ENCODE measurements at regions not wholly inside any gene's neighbourhood (a gene's known extent, or its start where the extent isn't known, plus 50 kb on each side); places are given as distances from the start of the nearest gene placed in this dataset.

DNA sequence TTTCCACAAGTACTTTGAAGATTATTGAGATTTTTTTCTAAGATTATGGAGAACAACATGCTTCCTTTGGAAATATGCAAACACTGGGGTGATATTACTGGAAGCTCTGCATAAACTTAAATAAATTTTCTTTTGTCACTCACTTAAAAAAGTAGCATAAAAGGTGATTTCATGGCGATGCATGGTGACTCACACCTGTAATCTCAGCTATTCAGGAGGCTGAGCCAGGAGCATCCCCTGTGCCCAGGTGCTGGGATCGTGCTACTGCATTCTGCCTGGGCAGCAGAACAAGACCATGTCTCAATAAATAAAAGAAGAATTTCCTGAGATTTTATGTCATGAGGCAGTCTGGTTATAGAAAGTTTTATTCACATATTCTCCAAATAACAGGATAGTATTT is 679.1 kb upstream of the CDH2 start:
- H3K27me3 ChIP-seq (replicated peaks): peaks cover 4% of the 10 kb centered on the region
- no peaks in the 10 kb centered on the region; the same call in 1 of the 2 replicates for H3K9me3 ChIP-seq (replicated peaks)
- DNase-seq (ENCODE audit: low read depth in 1 of 2, low spot score in 2 of 2): no peak
- no peaks in the 10 kb centered on the region for H3K4me1 ChIP-seq (replicated peaks)
- H3K27ac ChIP-seq: no peak overlapping the region
- H3K36me3 ChIP-seq: no peaks in the 10 kb centered on the region
- H3K4me3 ChIP-seq: no peak overlapping the region

DNA sequence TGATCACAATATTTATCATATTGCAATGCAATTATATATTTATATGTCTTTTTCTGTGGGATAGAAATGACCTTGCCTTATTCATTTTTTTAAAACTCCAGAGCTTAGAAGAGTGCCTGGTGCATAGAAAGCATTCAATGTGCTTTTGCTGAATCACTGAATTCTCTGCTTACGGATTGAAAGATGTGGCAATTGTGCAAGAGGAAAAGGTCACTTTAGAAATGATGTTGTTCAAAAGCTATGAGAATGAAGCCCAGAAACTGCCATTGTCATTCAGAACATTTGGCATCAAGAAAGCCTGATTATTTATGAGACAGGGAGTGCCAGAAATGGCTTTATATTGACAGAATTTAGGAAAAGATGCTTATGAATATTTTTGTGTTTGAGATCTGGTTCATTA is 678.6 kb upstream of the CDH2 start:
- DNase-seq (ENCODE audit: low read depth in 1 of 2, low spot score in 2 of 2): no peak
- Histone ChIP-seq H3K36me3 (no peaks in the 10 kb centered on the region), H3K27me3 (replicated peaks) (peaks cover 4% of the 10 kb centered on the region), H3K4me1 (replicated peaks) (no peaks in the 10 kb centered on the region), H3K4me3 (no peak overlapping the region), H3K27ac (no peak overlapping the region), H3K9me3 (replicated peaks) (no peaks in the 10 kb centered on the region; the same call in 1 of the 2 replicates)

DNA sequence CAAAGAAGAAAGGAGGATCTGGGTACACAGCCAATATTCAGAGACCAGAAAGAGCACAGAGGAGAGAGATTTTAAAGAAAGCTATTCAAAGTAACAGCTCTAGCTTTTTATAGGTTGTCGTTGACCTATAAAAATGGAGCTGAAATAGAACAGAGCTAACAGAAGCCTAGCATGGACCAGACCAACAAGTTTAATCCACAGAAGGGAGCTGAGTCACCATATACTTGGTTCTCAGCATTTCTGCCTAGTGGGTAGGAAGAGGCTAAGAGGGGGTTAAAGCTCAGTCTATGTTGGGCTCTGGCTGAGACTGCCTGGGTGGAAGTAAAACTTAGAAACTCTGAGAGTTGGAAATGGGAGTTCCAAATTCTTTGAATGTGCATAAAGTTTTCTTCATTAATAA is 678.0 kb upstream of the CDH2 start:
- Histone ChIP-seq H3K27me3 (replicated peaks) (peaks cover 4% of the 10 kb centered on the region), H3K27ac (no peak overlapping the region)
- no peak for DNase-seq (ENCODE audit: low read depth in 1 of 2, low spot score in 2 of 2)

DNA sequence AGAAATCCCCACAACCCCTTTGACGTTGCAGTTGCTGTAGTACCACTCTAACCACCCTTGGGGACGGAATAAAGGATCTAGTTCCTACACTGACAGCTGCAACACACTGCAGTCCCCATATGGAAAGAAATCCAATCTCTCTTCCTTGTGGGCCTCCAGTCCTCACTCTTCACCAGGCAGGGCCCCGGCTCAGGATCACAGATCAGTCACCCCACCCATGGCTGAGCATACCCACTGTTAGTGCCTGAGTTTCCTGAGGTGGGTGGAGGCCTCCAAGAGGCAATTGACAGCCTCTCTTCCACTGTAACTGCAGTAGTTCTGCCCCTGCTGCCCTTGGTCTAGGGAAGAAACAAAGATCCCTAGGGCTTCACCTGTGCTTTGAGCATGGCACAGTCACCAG is 670.0 kb upstream of the CDH2 start:
- no peaks in the 10 kb centered on the region; the same call in 1 of the 2 replicates for H3K27me3 ChIP-seq (replicated peaks)
- H3K27ac ChIP-seq: no peak overlapping the region
- no peaks in the 10 kb centered on the region for H3K36me3 ChIP-seq
- H3K4me1 ChIP-seq (replicated peaks): no peaks in the 10 kb centered on the region
- no peaks in the 10 kb centered on the region; the same call in 1 of the 2 replicates for H3K9me3 ChIP-seq (replicated peaks)
- H3K4me3 ChIP-seq: no peak overlapping the region
- no peak for DNase-seq (ENCODE audit: low read depth in 1 of 2, low spot score in 2 of 2)

More for the DNA sequence above, 678.0 kb upstream of the CDH2 start:
- Histone ChIP-seq H3K4me1 (replicated peaks) (no peaks in the 10 kb centered on the region), H3K4me3 (no peak overlapping the region), H3K36me3 (no peaks in the 10 kb centered on the region), H3K9me3 (replicated peaks) (no peaks in the 10 kb centered on the region; the same call in 1 of the 2 replicates)

DNA sequence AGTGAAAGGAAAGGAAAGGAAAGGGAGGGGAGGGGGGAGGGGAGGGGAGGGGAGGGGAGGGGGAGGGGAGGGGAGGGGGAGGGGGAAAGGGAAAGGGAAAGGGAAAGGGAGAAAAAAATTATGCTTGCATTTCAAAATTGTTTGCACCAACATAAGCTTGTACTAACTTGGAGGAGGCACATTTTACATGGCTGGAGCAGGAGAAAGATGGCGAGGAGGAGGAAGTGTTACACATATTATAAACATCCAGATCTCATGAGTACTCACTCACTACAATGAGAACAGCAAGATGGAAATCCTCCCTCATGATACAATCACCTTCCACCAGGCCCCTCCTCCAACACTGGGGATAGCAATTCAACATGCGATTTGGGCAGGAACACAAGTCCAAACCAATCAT is 660.2 kb upstream of the CDH2 start:
- Histone ChIP-seq H3K4me1 (replicated peaks) (no peaks in the 10 kb centered on the region; the same call in 1 of the 2 replicates), H3K9me3 (replicated peaks) (no peaks in the 10 kb centered on the region; the same call in 1 of the 2 replicates), H3K4me3 (no peak overlapping the region), H3K27me3 (replicated peaks) (no peaks in the 10 kb centered on the region), H3K27ac (no peak overlapping the region), H3K36me3 (no peaks in the 10 kb centered on the region)
- DNase-seq (ENCODE audit: low read depth in 1 of 2, low spot score in 2 of 2): no peak

DNA sequence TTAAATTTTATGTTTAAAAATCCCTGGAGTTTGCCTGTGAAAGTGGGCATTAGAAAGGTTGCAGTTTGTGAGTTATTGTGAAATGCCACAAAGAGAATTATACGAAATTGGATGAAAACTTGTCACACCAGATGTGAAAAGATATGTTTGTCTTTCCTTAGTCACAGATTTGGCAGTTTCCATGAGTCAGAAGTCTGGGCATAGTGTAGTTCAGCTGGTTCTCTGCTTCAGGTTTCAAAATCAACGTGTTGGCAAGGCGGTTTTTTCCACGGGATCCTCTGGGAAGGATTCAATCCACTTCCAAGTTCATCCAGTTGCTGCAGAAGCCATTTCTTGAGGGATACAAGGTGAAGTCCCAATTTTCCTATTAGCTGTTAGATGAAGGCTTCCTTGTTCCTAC is 658.0 kb upstream of the CDH2 start:
- no peaks in the 10 kb centered on the region for H3K36me3 ChIP-seq
- no peaks in the 10 kb centered on the region; the same call in 1 of the 2 replicates for H3K4me1 ChIP-seq (replicated peaks)
- H3K27ac ChIP-seq: no peak overlapping the region

DNA sequence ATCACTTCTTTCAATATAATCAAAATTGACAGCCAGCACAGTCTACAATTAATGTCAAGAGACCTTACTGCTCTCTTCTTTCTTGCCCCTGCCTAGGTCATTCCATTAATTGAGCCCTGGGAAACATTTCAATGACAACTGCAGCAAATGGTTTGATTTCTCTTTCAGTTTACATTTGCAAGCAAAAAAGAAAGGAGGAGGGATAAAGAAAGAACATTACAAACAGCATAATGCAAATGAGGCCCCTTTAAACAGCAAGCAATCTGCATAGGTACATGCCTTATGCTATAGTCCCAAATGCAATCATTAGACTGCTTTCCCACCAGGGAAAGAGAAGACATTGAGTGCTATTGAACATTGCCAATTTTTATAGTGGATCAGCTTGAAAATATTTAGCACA is 655.0 kb upstream of the CDH2 start:
- no peaks in the 10 kb centered on the region for H3K27me3 ChIP-seq (replicated peaks)
- H3K9me3 ChIP-seq (replicated peaks): no peaks in the 10 kb centered on the region
- no peak overlapping the region for H3K4me3 ChIP-seq

More for the DNA sequence above, 658.0 kb upstream of the CDH2 start:
- Histone ChIP-seq H3K4me3 (no peak overlapping the region), H3K27me3 (replicated peaks) (no peaks in the 10 kb centered on the region), H3K9me3 (replicated peaks) (no peaks in the 10 kb centered on the region)
- DNase-seq (ENCODE audit: low read depth in 1 of 2, low spot score in 2 of 2): no peak

DNA sequence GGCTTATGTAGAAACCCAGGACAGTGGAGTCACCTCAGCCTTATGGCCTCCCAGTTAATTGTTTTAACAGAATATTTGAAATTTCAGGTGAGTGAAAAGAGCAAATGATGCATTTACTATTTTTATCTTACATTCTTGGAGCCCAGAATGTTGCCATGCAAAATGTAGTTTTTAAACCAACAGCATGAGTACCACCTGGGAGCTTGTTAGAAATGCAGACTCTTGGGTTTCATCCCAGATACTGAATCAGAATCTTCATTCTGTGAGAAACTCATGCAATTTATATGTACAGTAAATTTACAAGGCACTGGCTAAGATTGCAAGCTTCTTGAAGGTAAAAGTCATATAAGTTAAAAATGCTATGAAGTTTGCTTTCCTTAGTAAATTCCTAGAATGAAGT is 654.5 kb upstream of the CDH2 start:
- Histone ChIP-seq H3K27me3 (replicated peaks) (no peaks in the 10 kb centered on the region), H3K27ac (no peak overlapping the region), H3K36me3 (no peaks in the 10 kb centered on the region), H3K4me3 (no peak overlapping the region), H3K9me3 (replicated peaks) (no peaks in the 10 kb centered on the region), H3K4me1 (replicated peaks) (no peaks in the 10 kb centered on the region; the same call in 1 of the 2 replicates)
- DNase-seq (ENCODE audit: low read depth in 1 of 2, low spot score in 2 of 2): no peak

More for the DNA sequence above, 655.0 kb upstream of the CDH2 start:
- Histone ChIP-seq H3K27ac (no peak overlapping the region), H3K4me1 (replicated peaks) (no peaks in the 10 kb centered on the region; the same call in 1 of the 2 replicates), H3K36me3 (no peaks in the 10 kb centered on the region)
- no peak for DNase-seq (ENCODE audit: low read depth in 1 of 2, low spot score in 2 of 2)

DNA sequence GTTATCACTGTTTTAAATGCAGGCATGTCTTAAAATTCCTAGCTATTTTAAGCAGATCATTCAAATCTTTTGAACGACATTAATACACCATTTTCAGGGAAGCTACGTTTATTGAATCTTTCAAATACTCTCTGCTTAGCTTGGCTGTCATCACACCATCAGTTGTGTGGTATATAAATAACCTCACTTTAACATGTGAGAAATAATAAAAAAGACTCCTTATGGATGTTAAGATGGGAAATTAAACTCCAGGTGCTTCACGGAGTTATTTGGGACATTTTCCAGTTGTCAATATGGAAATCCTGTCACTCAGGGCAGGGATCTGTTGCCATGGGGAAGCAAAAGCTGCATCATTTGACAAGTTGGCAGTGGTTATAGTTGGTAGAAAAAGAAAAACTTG is 649.2 kb upstream of the CDH2 start:
- no peak overlapping the region for H3K4me3 ChIP-seq
- no peaks in the 10 kb centered on the region for H3K27me3 ChIP-seq (replicated peaks)
- no peak overlapping the region for H3K27ac ChIP-seq
- no peak for DNase-seq (ENCODE audit: low read depth in 1 of 2, low spot score in 2 of 2)
- no peaks in the 10 kb centered on the region for H3K9me3 ChIP-seq (replicated peaks)
- H3K4me1 ChIP-seq (replicated peaks): no peaks in the 10 kb centered on the region
- no peaks in the 10 kb centered on the region for H3K36me3 ChIP-seq

DNA sequence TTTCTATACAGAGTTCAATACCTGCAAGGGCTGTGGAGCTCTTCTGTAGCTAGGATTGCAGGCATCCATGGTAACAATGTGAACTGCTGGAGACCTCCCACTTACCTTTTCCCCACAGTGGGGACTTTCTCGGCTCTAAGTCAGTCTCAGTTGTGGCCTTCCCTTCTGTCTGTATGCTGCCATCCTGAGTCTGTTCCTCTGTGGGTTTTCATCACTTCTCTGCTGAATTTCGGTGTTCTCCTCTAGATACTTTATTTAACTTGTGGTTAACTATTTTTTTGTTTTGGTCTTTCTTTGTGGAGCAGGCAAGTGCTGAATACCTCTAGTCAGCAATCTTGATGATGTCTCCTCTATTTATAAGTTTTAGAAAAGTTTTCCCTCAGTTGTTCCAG is 647.2 kb upstream of the CDH2 start:
- Histone ChIP-seq H3K4me3 (no peak overlapping the region), H3K27ac (no peak overlapping the region), H3K9me3 (replicated peaks) (no peaks in the 10 kb centered on the region), H3K4me1 (replicated peaks) (no peaks in the 10 kb centered on the region), H3K27me3 (replicated peaks) (no peaks in the 10 kb centered on the region), H3K36me3 (no peaks in the 10 kb centered on the region)
- DNase-seq (ENCODE audit: low read depth in 1 of 2, low spot score in 2 of 2): no peak

DNA sequence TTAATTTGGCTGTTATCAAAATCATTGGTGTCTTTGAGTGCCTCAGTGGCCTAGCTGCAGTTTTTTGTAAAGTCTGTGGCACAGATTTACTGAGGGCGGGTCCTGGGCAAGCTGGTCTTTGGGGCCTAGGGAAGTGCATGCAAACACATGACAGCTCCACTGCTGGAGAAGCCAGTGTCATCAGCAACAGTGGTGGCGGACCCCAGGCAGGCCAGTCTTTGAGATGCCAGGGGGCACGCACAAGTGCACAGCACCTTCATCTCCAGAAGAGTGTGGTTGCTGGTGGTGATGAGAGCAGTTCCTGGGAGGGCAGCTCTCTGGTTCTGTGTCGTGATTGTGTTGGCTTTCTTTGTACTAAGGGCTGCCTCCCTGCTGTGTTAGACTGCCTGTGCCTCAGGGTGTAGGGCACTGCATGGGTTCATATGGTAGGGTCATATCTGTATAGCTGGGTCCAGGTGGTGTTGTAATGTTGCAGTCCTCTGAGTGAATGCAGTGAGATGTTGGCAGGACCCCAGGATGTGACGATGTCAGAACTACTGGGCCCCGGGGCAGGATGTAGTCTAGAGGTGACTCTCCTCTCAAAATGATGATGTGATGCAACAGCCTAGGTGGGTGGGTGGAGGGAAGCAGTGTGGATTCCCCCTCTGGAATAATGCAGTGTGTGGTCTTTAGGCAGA is 646.7 kb upstream of the CDH2 start:
- Histone ChIP-seq H3K27ac (no peak overlapping the region), H3K4me1 (replicated peaks) (no peaks in the 10 kb centered on the region), H3K9me3 (replicated peaks) (no peaks in the 10 kb centered on the region), H3K4me3 (no peak overlapping the region), H3K36me3 (no peaks in the 10 kb centered on the region), H3K27me3 (replicated peaks) (no peaks in the 10 kb centered on the region)
- DNase-seq (ENCODE audit: low read depth in 1 of 2, low spot score in 2 of 2): no peak

DNA sequence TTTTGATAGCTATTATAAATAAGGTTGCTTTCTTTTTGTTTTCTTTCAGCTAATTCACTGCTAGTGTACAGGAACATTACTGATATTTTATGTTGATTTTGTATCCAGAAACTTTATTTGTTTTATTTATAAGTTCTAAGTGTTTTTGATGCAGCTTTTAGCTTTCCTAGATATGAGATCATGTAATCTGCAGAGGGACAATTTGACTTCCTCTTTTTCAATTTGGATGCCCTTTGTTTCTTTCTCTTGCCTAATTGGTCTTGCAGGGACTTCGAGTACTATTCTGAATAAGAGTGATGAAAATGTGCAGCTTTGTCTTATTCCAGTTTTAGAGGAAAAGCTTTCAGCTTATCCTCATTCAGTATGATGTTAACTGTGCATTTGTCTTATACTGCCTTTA is 643.4 kb upstream of the CDH2 start:
- H3K4me3 ChIP-seq: no peak overlapping the region
- H3K4me1 ChIP-seq (replicated peaks): no peaks in the 10 kb centered on the region
- no peak for DNase-seq (ENCODE audit: low read depth in 1 of 2, low spot score in 2 of 2)
- no peak overlapping the region for H3K27ac ChIP-seq
- H3K27me3 ChIP-seq (replicated peaks): no peaks in the 10 kb centered on the region
- H3K9me3 ChIP-seq (replicated peaks): no peaks in the 10 kb centered on the region
- H3K36me3 ChIP-seq: no peaks in the 10 kb centered on the region

DNA sequence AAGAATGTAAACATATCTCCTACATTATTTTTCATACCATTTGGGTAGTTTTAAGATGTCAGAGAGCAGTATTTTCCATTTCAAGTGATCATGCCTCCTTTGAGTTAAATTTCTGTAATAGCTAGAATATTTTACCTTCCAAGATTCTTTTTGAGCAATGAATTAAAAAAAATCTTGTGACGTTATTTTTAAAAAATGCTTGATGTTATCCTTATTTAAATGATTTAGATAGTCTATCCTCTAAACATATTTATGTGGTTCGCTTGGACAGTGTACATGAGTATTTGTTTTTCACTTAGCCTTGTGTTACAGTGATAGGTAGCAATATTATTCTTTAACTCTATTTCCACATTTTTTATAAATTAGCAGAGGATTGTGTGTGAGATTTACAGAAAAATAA is 639.2 kb upstream of the CDH2 start:
- H3K36me3 ChIP-seq: no peaks in the 10 kb centered on the region
- H3K4me3 ChIP-seq: no peak overlapping the region
- H3K4me1 ChIP-seq (replicated peaks): no peaks in the 10 kb centered on the region
- no peaks in the 10 kb centered on the region for H3K9me3 ChIP-seq (replicated peaks)
- no peaks in the 10 kb centered on the region for H3K27me3 ChIP-seq (replicated peaks)
- no peak for DNase-seq (ENCODE audit: low read depth in 1 of 2, low spot score in 2 of 2)
- H3K27ac ChIP-seq: no peak overlapping the region

DNA sequence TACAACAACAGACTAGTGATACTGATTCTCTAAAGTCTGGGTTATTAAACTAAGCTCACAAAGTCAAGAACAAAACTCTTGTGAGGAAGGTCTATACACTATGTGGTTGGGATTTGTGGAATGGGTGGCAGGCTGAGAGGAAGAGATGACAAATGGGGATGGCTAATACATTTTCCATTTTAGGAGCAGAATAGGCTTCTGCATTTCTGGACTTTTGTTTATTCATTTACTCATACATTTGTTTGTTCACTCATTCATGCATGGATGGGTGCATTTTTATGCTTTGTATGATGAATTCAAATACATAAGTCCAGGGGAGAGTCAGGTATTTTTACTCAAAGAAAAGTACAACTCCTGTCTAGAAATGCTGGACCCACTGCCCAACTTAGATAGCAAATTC is 637.4 kb upstream of the CDH2 start:
- no peaks in the 10 kb centered on the region for H3K36me3 ChIP-seq
- no peak overlapping the region for H3K4me3 ChIP-seq
- no peaks in the 10 kb centered on the region for H3K9me3 ChIP-seq (replicated peaks)
- no peak for DNase-seq (ENCODE audit: low read depth in 1 of 2, low spot score in 2 of 2)
- H3K27me3 ChIP-seq (replicated peaks): no peaks in the 10 kb centered on the region
- H3K27ac ChIP-seq: no peak overlapping the region
- no peaks in the 10 kb centered on the region for H3K4me1 ChIP-seq (replicated peaks)

DNA sequence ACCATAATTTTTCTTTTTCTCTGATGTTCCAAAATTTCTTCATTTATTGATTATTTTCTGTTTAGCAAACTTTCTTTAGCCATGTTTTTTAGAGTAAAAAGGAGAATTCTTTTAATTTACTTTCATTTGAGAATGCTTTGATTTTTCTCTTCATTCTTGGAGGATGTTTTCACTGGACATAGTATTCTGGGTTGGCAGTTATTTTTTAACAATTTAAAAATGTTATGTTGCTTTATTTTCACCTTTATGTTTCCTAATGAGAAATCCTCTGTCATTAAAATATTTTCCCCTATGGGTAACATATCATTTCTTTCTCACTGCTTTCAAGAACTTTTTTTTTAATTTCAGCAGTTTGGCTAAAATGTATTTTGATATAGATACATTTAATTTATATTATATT is 631.4 kb upstream of the CDH2 start:
- DNase-seq (ENCODE audit: low read depth in 1 of 2, low spot score in 2 of 2): no peak
- Histone ChIP-seq H3K9me3 (replicated peaks) (no peaks in the 10 kb centered on the region), H3K4me3 (no peak overlapping the region), H3K27me3 (replicated peaks) (no peaks in the 10 kb centered on the region), H3K27ac (no peak overlapping the region), H3K4me1 (replicated peaks) (peaks cover 2% of the 10 kb centered on the region), H3K36me3 (no peaks in the 10 kb centered on the region)

Data from SJSA1 (cell line).